ENCODE measurements at regions not wholly inside any gene's neighbourhood (a gene's known extent, or its start where the extent isn't known, plus 50 kb on each side); places are given as distances from the start of the nearest gene placed in this dataset.

DNA sequence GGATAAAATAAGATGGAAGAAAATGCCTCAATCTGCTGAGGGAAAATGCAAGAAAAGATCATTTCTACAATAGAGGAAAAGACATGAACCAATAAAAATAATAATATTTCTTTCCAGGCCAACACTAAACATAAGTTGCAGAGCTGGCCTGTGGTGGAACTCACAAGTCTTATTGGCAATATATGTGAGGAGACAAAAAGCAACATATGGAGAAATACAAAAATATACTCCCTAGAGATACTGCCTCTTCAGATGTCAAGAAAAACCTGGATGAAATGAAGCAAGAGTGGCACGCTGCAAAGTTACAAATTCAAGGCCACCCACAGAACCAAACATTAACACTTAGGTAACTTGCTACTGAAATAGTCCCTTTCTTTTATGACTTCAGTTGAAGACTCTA lies 264.9 kb upstream of the FMN2 start:
- no peak for DNase-seq (ENCODE audit: low read depth)

DNA sequence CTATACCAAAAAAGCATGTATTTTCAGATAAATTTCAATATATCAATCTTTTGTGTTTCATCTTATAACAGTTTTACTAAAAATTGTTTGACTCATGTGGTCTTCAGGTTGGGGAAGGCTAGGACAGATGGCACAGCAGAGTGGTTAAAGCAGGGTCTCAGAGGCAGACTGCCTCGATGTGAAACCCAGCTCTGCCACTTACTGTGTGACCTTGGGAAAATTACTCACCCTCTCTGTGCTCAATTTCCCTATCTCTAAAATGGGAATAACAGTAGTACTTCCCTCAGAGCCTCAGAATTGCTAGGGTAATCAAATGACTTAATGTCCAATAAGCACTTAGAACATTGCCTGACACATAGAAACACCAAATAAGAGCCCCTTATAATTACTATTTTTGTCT lies 262.1 kb upstream of the FMN2 start:
- DNase-seq (ENCODE audit: low read depth) = no peak

DNA sequence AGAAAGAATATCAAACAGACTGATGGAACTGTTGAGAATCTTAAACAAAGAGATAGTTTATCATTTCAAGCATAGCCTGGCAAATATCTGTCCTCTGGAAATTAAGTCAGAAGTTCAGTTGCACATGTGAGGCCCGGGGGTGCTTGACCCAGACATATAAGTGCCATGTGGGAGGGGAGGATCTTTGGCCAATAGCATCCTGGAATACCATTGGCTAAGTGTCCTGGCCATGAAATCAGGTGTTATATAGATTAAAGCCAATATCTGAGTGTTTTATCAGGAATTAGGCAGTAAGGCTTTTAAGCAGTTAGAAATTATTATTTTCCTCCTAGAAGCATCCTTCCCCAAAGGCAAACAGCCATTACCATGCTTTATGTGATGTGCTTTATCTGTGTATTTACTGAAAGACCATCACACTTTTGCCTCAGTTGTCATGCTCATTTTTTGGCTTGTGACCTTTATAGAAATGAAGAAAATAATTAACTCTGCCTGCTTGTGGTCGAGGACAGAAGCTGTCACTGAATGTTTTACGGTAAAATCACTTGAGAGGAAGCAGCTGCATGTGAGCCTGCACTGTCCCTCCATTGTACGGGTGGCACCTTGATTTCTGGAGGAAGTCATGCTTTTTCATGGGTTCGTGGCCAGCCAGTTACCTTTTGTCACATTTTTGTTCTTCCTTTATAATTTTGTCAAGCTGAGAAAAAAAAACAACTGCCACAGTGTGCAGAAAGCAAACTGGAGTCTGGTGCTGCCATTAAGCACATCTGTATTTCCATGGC lies 259.9 kb upstream of the FMN2 start:
- DNase-seq (ENCODE audit: low read depth) = no peak

DNA sequence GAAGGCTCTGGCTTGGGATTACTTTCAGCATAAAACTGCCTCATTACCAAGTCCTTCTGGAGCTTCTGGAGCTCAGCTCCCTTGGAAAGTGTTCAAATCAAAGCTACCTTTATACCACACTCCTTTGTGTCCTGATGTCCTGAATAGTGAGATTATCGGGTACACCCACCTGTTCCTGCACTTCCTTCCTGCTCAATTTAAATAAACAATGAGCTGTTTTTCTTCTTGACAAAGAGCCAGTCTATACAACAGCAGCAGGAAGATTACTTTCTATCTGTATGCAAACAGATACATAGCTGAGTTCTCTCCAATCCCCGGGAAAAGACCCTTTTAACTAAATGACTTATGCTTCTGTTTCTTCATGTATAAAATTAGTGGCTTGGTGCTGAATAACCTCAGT lies 258.0 kb upstream of the FMN2 start:
- no peak for DNase-seq (ENCODE audit: low read depth)

DNA sequence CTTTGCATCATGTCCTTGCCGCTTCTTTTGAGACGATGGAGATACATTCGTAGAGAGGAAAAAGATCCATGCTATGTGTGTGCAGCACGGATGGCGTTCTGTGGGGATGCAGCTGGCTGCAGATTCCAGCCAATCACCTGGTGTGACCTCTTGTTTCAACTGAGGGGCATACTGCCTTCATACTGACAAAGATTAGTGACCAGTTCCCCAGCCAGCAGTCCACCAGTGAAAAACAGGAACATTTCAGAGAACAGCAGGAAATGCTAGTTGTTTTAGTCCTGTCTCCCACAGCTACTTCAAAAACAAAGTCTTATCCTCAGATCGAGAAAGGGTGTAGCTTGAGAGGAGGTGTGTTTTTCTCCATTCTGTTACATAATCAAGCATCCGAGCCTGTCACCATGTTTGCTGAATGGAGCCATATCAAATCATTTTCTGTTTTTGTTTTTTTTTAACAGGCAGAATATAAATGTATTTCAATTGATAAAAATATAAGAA lies 255.7 kb upstream of the FMN2 start:
- no peak for DNase-seq (ENCODE audit: low read depth)

DNA sequence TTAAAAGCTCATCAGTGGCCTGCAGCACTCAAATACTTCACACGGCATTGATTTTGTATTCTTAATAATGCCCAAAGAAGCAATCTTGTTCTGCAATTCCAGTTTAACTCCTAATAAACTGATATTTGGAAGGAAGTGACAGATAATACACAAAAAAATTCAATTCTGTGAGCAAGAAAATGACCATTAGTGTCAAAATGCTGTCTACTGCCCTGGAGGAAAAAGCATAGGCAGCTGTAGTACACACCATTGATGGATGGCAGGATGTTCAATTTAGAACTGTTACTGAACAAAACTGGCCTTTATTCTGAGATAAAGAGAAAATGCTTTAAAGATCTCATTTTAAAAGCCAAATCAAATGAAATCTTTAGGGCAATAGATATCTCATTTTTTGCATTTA lies 251.3 kb upstream of the FMN2 start:
- DNase-seq (ENCODE audit: low read depth) = no peak

DNA sequence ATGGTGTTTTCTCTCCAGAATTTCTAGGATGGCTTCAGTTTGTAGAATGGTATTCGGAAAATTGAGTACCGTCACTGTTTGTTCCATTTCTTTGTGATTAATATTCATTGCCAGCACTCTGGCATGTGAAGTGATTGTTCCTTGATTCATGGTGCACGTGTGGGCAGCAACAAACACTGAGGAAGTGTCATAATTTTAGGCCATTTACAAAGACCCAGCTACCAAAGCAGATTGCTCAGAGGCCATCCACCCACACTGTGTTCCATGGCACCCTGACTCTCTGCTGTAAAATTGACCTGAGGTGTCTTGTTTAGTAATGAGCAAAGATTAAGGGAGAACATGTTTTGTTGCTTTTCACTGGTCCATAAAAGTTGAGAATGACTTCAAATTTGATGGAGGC lies 250.9 kb upstream of the FMN2 start:
- no peak for DNase-seq (ENCODE audit: low read depth)

DNA sequence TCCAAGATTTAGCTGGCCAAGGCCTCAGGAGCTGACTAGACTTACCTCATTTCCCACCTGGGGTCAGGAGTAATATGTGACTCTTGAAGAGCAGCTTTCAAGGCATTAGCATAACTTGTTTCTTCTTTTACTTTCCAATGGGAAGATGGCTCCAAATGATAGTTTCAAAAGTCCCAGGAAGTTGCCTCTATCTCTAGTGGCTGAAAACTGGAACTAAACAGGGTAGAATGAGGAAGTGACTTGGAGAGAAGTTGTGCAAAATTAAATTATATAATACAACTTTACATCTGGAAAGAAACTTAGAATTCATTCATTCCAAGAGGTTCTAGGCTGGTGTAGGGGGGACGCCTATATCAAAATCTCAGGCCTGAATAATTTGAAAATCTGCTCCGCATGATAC lies 250.1 kb upstream of the FMN2 start:
- DNase-seq (ENCODE audit: low read depth) = no peak

DNA sequence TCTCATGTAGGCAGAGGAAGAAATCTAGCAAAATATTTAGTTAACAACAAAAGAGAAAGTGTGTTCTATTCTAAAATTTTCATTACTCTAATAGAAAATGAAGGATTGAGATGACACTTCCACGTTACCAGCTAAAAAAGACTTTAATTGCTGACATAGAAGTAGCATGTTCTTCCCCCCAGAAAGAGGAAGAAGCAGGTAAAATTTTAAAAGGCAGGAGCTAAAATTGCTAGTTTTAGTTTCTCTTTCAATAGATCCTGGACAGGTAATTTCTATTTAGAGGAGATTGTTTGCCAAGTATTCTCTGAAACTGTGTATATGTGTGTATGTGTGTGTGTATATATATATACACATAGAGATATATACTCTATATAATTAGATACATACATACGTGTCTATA lies 248.1 kb upstream of the FMN2 start:
- DNase-seq (ENCODE audit: low read depth) = no peak

DNA sequence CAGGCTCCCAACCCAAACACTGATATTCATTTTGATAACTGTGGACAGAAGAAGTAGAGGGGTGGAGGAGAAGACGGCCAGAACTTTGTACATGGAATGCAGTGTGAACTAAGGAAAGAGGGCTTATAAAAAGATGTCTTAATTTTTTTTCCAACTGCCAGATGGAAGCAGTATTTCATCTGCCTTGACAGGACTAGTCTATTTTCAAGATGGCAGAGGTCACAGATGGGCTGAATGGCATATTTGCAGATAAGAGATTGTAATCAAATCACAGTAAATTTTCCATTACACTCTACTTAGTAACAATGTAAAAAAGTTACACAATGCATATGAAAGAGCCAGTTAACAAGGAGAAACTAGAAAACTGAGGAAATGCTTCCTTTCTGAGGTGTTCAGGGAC lies 246.8 kb upstream of the FMN2 start:
- no peak for DNase-seq (ENCODE audit: low read depth)

DNA sequence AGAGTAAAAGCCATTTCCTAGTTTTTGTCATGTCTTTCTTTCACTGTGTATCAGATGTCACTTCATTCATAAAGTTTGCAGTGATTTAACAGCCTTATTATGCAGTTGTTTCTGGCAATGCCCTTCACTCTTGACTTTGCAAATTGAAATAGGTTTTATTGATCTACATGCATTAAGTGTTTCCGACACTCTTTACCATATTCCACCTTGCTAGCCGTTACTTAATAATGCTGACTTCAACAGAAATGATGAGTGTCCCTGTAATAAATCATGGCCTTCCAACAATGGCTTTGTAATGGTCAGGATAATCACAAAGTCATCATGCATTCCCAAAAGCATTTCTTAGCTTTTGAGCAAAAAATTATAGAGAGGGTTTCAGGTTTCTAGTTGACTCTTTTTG lies 236.8 kb upstream of the FMN2 start:
- no peak for DNase-seq (ENCODE audit: low read depth)

DNA sequence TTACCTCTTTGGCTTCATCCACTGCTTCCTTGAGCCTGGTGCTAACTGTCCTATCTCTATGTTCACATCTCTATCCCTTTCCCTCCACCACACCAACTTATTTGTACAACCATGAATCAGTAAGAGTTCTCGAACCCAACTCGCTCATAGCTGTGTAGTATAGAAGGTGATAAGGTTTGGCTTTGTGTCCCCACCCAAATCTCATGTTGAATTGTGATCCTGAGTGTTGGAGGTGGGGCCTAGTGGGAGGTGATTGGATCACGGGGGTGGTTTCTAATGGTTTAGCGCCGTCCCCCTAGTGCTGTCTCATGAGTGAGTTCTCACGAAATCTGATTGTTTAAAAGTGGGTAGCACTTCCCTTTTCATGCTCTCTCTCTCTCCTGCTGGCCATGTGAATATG lies 235.6 kb upstream of the FMN2 start:
- DNase-seq (ENCODE audit: low read depth) = no peak

DNA sequence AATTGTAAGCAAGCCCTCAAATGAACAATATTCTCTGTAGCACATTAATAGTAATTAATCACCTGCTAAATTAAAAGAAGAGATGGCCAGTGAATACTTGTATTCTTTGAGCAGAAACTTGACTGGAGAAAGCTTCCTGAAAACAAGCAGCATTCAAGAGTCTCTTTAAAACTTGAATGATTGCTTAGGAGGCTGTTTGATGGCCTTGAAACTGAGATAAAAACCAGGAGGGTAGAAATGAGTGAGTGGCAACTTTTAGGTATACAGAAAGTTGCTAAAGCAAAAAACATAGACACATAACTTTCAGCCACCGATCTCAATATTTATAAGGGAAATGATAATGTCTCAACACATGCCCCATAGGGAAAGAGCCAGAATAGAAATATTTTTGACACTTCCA lies 234.8 kb upstream of the FMN2 start:
- DNase-seq (ENCODE audit: low read depth) = no peak

DNA sequence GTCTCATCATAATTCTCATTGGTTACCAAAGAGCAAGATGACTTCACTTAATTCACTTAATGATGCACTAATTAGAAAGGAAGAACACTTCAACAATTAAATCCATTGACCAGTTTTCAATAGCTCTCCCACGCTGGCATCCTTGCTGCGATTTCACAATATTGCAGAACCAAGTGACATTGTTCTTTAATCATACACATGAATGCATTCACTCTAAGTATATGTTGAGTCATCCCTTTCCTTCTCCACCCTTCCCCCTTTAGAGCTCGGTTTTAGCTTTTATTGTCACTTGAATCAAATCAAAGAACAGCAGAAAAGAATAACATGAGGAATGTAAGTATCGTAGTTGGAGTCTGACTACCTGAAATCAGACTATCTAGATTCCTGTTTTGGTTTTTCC lies 233.6 kb upstream of the FMN2 start:
- peak; percentile 1 for DNase-seq (ENCODE audit: low read depth)

DNA sequence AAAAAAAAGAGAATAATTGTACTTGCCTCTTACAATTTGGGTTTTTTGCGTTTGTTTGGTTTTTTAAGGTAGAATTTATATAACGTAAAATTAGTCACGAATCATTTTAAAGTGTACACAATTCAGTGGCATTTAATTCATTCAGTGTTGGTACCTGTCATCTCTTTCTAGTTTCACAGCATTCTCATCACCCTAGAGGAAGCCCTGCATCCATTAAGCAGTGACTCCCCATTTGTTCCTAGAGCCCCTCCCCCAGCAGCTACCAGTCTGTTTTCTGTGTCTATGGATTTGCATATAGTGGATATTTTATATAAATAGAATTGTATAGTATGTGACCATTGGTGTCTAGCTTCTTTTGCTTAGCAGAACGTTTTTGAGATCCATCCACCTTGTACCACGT lies 233.2 kb upstream of the FMN2 start:
- DNase-seq (ENCODE audit: low read depth) = no peak

DNA sequence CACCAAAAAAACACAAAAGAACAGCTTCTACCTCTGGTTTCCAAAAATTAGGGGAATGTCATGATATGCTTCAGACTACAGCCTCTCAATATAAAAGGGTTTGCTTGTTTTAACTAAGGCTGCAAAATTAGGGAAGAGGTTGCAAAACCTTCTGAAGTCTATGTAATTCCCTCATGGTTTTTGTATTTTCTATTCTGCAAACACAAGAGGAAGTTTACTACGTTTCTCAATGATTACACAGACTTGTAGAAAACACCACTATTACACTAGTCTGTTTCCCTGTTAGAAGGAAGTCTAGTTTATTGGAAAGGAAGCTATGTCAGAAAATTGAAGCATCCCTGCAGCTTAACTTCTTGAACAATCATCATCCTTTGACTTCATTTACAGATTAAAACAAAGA lies 229.7 kb upstream of the FMN2 start:
- no peak for DNase-seq (ENCODE audit: low read depth)

DNA sequence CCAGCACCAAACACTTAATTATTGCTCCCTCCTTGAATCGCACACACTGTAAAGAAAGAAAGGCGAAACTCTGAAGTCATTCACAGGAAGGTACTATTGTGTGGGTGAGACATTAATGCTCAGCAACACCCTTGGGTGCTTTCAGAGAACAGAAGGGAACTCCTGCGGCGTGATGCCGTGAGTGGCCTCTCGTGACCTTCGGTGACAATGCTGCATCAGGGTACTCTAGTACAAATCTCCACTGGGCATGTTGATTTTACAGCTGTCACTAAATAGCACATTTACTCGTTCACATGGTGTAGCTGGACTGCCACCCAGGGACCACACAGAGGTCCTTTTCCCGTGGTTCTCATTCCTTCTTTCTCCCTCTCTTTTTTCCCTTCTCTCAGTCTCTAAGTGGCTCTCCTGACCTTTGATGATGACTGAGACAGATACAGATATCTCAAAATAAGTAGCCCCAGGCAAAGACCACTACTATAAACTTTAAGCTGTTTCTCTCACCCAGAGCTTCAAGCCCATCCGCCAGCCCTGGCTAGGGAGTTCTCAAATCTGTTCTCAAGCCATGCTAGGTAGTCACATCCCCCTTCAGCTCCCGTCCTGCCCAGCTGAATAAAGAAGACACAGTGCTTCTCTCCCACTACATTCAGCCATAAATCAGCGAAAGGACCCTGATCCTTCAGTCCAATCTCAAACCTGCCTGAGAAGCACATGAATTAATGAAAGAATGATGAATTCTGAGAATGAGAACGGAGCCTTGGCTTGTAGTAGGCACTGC lies 223.4 kb upstream of the FMN2 start:
- no peak for DNase-seq (ENCODE audit: low read depth)

DNA sequence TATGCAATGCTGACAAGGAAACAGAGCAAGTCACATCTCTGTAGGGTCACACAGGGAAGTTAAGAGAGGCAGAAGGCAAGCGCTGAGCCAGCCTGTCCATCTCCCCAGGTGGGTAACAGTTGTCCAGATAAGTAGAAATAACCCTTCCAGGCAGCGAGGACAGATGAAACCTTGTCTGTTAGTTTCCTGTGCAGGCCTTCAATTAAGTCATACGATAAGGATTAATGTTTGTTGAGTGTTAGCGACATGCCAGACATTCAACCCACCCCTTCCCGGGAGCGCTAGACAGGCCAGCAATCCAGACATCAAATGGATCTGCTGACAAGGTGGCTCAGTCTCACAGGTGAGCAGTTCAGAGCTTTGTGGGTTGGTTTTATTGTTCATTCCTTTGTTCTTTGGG lies 221.5 kb upstream of the FMN2 start:
- no peak for DNase-seq (ENCODE audit: low read depth)

DNA sequence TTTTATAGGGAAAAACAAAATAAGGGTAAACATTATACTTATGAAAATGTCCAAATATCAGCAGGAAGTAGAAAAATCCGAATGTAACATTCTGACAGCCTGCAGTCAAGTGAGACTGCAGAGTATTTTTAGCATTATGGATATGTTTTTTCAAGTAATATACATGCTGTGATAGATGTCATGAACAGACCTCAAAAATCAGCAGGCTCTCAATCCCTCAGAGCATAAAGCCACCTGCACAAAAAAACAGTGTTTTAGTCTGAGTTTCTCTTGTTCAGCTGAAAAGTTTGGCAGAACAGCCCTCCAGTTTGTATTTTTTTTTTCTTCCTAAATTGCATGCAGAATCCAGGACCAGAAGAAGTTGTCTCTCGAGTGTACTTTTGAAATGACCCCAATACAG lies 219.1 kb upstream of the FMN2 start:
- DNase-seq (ENCODE audit: low read depth) = no peak

DNA sequence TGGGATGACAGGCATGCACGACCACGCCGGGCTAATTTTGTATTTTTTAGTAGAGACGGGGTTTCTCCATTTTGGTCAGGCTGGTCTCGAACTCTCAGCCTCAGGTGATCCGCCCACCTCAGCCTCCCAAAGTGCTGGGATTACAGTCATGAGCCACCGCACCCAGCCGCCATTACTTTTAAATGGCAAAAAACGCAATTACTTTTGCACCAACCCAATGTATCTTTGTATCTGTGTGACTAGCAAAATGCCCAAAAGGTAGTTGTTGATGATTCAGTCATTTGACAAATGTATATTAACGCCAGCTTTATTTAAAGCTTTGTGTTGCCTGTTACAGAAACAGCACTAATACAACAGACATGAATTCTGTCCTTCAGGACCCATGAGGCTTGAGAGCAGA lies 216.9 kb upstream of the FMN2 start:
- no peak for DNase-seq (ENCODE audit: low read depth)

DNA sequence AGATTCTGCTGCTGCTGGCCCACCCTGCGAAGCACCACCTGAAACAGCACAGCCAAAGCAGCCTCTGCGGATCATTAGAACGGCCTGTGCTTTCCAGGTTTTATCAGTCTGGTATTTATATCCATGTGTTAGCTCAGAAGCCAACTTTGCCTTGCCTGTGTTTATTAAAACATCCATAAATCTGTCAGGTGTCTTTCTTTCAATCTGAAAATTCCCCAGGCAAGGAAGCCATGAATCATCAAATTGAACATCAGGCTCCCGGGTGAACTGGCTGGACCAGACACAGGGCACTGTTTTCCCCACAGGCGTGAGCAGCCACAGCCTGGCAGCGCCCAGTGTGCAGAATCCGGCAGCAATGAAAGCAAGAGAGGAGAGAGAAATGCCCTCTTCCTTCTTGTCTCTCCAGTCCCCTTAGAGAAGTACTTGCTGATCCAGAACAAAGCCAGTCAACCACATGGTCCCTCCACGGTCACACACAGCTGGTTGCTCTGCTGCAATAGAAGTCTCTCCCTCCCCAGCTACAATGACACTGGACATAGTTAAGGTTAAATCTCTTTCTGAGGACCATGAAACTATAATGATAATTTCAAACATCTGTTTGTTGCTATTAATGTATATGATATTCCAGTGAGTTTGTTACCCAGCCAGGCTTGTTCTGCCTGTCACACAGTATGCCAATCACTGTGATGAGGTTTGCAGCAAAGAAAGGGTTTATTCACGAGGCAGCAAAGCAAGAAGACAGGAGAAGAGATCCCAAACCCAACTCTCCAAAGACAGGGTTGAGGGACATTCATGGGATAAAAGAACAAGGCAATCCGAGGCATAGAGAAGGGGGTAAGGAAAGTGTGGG lies 212.1 kb upstream of the FMN2 start:
- DNase-seq (ENCODE audit: low read depth) = no peak

DNA sequence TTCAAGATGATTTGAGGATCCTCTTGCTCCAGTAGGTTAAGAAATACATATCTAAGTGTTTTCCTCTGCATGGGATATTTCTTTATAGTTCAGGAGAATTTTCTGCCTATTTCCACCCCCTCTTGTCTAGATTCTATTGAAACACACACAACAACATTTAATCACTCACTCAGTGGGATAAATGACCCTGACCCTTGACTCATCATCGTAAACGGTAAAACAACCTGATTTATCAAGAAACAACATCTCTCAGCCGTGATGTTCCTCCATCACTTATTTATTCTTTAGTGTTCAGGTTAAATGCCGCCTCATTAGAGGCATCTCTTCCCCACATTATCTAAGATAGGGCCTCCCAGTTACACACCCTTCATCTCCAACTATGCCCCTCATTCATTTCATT lies 208.7 kb upstream of the FMN2 start:
- DNase-seq (ENCODE audit: low read depth) = no peak

DNA sequence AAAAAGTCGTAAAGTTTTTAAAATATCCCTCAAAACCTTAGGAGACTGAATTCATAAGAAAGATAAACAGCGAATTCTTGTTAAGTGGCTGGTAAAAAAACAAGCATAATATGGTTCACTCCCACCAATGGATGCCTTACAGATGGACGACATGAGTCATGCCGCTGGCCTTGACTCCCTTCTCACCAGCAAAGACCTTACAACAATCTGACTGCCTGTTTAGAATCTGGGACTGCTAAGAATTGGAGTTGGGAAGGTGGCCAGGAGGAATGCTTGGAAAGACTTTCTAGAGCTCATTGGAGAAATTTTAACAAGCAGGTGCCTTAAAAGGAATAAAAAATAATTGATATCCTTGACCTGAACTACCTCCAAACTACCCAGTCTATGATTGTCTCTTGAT lies 206.9 kb upstream of the FMN2 start:
- DNase-seq (ENCODE audit: low read depth) = no peak

All from HS-27A (cell line).